ENCODE measurements at regions not wholly inside any gene's neighbourhood (a gene's known extent, or its start where the extent isn't known, plus 50 kb on each side); places are given as distances from the start of the nearest gene placed in this dataset.
A peak's percentile ranks its signal among the peaks of the same experiment; 100 is the strongest.

- no peak for DNase-seq
Observed at GRCh38 chr16:50469121-50469743, 79.0 kb upstream of the NKD1 start.

DNA sequence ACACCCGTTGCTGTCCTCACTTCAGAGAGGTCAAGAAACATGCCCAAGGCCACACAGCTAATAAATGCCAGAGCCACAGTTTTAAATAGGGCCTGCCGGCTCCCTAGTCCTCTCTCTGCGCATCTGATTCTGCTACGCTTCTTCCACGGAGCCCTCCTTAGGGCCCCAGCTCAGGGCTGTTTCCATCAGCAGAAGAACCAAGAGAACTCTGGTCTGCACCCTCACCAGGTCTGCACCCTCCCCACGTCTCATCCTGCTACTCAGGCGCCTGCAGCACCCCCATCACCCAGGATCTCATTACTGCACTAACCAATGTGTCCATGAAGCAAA, 79.5 kb upstream of the NKD1 start:
- no peak for DNase-seq

- DNase-seq, result no peak
Observed at GRCh38 chr16:50467943-50468748, 80.0 kb upstream of the NKD1 start.

DNA sequence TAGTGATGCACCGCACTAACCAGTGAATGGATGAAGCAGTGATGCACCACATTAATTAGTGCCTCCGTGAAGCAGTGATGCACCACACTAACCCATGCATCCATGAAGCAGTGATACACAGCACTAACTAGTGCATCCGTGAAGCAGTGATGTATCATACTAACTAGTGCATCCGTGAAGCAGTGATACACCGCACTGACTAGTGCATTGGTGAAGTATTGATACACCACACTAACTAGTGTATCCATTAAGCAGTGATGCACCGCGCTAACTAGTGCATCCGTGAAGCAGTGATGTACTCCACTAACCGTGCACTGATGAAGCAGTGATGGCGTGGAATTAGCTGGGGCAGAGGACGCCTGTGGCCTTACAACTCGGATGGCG, 80.6 kb upstream of the NKD1 start:
- no peak for DNase-seq

DNA sequence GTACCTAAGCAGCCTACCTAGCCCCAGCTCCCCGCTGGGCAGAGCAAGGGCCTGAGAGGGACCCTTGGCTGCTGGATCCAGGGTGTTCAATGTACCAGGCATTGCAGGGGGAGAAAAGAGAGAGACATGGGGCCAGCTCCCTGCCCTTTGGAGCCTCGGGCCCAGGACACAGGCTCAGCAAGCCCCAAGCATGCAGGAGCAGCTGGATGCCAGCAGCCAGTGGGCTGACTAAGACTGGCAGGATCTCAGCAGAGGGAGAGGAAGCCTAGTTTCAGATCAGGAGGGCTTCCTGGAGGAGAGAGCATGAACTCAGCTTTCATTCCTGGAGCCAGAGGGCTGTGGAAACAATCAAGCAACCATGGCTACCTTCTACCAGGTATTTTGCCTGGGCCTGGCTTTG, 82.0 kb upstream of the NKD1 start:
- no peak for DNase-seq

DNA sequence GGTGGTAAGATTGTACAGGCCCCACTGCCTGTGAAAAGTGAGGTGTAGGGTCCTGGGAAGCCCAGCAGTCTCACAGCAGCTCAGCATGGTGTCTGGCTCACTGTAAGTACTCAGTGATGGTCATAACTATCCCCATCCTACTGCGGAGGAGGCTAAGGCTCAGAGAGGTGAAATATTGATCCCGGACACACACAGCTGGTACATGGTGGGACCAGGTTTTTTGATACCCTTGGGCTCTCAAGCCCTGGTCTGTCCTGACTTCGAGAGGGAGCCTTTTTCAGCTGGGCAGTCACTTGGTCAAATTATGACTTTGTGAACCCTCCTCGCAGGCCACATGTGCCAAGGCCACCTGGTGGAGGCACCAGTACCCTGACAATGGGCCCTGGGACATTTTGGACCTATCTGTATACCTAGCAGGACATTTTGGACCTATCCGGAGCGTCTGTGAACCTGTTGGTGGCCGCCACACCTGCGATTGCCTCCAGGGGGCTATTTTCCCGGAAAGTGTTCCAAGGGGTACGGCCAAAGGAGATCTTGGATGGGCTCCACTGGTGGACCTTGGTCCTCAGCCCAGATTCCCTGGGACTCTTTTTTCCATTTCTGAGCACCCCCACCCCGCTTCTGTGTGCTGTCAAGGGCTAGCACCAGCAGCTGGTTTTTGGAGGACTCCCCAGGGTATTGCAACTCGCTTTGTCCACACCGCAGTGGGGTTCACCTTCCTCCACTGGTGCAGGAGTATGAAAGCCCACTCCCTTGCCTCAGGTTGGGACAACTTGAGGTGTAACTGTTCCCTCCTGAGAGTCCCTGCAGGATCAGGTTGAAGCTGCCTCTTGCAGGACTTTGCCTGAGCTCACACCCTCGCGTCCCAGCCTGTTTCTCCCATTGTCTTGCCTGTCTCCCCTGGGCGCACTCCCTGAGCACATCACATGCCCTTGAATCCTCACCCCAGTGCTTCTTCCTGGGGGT, 83.6 kb upstream of the NKD1 start:
- no peak for DNase-seq

DNA sequence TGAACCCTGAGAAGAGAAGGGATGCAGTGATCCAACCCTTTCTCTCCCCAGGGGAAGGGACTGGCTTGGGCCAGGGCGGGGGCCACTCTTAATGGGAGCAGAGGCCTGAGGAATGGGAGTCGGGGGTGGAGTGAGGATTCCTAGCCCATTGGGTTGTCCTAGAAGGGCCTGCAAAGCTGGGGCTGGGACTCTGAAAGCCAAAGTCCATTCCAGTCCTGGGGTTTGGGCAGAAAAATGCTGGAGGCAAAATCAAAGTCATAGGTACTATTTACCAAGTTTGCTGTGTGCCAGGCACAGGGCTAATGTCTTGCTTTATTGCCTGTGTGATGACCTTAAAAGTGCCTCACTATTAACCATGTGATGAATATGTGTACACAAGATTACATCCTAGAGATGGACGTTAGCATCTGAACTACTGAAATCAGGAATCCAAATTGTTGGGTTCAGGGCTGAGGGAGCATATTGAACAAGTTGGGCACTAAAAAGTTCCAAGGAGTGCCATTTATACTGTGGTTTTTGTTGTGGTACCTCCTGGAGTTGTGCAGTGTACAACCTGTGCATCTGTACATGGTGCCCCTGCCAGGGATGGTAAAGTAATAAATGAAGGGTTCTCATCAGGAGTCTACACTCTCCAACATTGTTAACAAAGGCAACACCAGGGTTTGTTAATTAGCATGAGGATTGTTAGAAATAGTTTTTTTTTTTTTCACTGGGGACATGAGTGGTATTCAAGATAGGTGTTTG, 84.4 kb upstream of the NKD1 start:
- DNase-seq, result no peak

DNA sequence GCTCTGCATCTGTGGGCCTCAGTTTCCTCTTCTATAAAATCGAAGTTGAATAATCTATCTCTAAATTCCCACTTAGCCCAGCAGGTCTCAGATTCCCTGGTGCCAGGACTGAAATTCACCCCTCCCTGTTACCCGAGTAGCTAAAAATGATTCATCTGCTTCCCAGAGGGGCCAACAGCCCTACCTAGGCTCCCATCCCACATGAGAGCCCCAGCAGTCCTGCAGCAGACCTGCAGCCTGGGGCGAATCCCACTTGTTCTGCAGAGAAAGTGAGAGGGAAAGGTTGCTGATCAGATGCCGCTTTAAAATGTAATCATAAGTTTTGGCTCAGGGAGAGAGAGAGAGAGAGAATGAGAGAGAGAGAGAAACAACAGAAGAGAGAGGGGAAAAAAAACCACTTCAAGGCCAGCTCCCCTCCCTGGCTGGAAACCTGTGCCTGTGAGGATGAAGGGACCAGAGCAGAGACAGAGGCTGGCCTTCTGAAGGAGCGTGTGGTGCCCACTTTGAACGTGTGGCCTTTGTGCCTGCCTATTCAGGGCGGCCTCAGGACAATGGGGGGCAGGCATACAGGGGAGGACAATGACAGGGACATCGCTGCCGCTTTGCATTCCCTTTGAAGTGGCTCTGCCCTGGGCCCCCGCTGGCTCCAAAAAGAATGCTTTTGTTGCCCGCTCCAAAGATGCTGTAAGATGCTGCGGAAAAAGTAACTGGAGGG, 85.2 kb upstream of the NKD1 start:
- DNase-seq, result no peak

GRCh38 chr16:50461400-50461760, 86.8 kb upstream of the NKD1 start:
- DNase-seq, result no peak

DNA sequence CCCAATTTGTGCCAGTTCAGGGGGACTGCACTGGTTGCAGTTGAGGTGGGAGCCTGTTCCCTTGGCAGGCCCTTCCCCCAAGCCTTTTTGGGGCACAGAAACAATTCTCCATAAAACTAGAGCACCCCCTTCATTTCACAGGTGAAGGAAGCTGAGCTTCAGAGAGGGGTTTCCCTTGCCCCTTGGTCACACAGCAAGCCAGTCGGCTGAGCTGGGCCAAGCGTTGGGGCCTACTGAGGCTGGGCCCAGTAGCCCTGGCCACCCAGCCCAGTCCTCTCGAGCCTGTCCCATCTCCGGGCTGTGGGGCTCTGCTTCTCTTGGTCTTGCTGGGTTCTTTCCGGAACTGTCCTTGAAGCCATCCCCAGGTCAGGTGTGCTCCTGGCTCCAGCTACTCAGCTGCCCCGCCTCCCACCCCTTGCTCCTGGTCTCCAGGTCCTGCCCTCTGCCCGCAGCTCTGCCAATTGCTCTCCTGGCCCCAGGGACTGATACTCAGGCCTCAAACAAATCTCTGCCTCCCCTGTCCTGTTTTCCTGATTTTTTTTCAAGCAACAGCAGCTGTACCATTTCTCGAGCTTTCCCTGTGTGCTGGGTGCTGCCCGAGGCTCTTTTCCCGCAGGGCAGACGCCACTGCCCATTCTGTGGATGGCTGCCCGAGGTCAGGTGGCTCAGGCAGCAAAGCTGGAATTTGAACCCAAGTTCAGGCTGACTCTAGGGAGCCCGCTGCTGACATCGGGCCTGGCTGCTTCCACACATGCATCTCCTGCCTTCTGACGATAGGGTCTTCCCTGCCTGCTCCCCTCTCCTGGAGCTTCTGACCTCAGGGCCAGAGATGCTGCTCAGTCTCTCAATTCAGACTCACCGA, 87.4 kb upstream of the NKD1 start:
- no peak for DNase-seq

DNA sequence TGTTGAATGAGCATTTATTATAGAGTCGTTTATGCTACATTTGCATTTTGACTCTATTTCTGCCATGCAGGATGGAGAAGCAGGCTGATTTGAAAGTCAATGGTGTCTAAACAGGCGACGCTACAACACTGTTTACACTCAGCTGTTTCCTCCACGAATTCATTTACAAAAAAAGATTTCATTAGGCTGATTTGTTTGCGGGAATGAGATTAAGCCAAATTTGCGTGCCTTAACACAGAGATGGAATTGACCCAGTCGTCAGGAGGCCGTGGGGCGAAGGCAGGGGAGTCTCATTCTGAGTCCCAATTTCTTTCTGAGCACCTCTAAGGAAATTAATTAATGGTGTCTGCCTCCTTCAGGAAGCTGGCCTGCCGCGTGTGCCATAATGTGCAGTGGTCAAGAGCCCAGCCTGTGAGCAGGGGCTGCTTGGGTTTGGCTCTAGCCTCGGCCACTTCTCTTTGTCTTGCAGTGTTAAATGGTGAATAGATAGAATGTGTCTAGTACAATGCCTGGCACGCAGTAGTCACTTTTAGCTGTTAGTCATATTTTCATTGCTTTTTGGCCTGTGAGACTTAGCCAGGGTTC, 88.6 kb upstream of the NKD1 start:
- DNase-seq, result no peak

DNA sequence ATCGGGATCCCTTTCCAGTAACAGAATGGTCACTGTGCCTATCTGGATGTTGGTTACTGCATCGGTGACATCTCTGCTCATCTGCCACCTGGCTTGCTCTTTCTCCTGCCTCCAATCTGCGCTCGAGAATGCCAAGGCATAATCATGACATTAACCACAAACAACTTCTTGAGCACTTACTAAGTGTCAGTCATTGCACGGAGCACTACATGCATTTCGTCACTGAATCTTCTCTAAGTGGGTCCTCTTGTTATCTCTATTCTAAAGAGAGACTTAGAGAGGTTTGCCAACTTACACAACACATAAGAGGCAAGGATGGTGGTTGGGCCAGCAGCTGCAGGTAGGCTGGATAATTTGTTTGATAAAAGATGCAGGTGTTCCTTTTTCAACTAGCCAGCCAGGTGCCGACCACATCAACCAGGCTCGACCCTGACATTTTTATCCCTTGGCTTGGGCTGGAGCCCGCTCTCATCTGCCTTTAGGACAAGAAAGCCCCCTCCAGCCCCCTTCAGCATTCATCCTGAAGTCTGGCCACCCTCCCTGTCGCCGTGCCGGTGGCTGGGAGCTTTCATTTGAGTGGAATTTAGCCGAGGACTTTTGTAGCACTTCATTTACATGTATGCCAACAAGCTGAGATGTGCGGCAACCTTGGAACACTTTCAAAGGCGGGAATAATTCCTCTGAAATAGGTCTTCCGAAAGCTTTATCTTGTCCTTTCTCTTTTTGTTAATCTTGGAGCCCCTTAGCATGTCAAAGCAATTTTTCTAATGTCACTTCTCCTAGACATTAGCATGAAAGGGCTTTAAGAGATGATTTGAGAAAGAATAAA, 89.3 kb upstream of the NKD1 start:
- peak; percentile 64 for DNase-seq

DNA sequence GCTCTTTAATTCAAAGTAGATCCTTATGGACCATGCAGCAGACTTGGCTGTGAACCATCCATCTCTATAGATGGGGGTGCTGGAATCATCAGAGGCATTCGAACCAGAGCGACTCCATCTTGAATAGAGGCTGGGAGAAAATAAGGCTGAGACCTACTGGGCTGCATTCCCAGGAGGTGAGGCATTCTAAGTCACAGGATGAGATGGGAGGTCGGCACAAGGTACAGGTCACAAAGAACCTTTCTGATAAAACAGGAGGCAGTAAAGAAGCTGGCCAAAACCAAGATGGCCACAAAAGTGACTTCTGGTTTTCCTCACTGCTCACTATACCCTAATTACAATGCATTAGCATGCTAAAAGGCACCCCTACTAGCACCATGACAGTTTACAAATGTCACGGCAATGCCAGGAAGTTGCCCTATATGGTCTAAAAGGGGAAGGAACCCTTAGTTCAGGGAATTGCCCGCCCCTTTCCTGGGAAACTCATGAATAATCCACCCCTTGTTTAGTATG, 89.2 kb upstream of the BRD7 start:
- no peak for DNase-seq

- DNase-seq, result no peak
Observed at GRCh38 chr16:50457423-50457822, 88.6 kb upstream of the BRD7 start.

- no peak for DNase-seq
Observed at GRCh38 chr16:50455288-50455845, 86.6 kb upstream of the BRD7 start.

- no peak for DNase-seq
Observed at GRCh38 chr16:50453446-50453845, 84.7 kb upstream of the BRD7 start.

- DNase-seq, result no peak
Observed at GRCh38 chr16:50451951-50452508, 83.2 kb upstream of the BRD7 start.

GRCh38 chr16:50450957-50451356, 82.2 kb upstream of the BRD7 start:
- DNase-seq, result no peak

GRCh38 chr16:50449800-50450199, 81.0 kb upstream of the BRD7 start:
- DNase-seq, result no peak

All from NCI-H2029 treated with DMSO at 0.1 percent for 48 hours (cell line).